K562 (cell line): ENCODE measurements at regions not wholly inside any gene's neighbourhood (a gene's known extent, or its start where the extent isn't known, plus 50 kb on each side); places are given as distances from the start of the nearest gene placed in this dataset.

Experiments
- CTCF ChIP-seq, 3 experiments: IDR thresholded peaks in 2 of 3; conservative IDR thresholded peaks in 1 of 3; 2 replicates each; pipeline ENCODE4 v1.5.1; 2011 to 2012; ENCODE audit warnings: low read length in 3 of 3, mild to moderate bottlenecking in 3 of 3, control low read depth in 2 of 3, improper control_type of control experiment in 1 of 3, inconsistent platforms in 1 of 3, low read depth in 1 of 3, mixed read lengths in 1 of 3, moderate library complexity in 1 of 3; ENCODE audit not compliant: insufficient read depth in 2 of 3
- EHMT2 ChIP-seq: fragments of 450-650 bp; IDR thresholded peaks from 2 replicates; pipeline ENCODE4 v1.6.1; 2018; ENCODE audit warnings: antibody characterized with exemption
- ELF4 ChIP-seq: fragments of 450-650 bp; formaldehyde crosslinking; IDR thresholded peaks from 2 replicates; pipeline ENCODE4 v1.4.0; 2022; ENCODE audit warnings: missing genetic modification characterization
- FOXK1 ChIP-seq: sonication (generic); formaldehyde crosslinking; IDR thresholded peaks from 2 replicates; pipeline ENCODE4 v1.8.0; 2022; ENCODE audit warnings: missing genetic modification reagents, mild to moderate bottlenecking, borderline replicate concordance
- JUND ChIP-seq, 2 experiments: IDR thresholded peaks; 2 replicates in 1 of 2; 3 replicates in 1 of 2; pipeline ENCODE4 v1.6.1; 2011; ENCODE audit warnings: borderline replicate concordance in 2 of 2, low read depth in 2 of 2, low read length in 2 of 2, improper control_type of control experiment in 1 of 2, missing biosample characterization in 1 of 2, missing genetic modification characterization in 1 of 2, missing genetic modification reagents in 1 of 2
- LARP7 ChIP-seq: fragments of 450-650 bp; IDR thresholded peaks from 2 replicates; pipeline ENCODE4 v1.6.1; 2016
- NR3C1 ChIP-seq: sonication (generic); formaldehyde crosslinking; IDR thresholded peaks from 2 replicates; pipeline ENCODE4 v1.8.1; 2022; ENCODE audit warnings: missing genetic modification reagents
- PHF21A ChIP-seq: fragments of 450-650 bp; IDR thresholded peaks from 2 replicates; pipeline ENCODE4 v1.6.1; 2017; ENCODE audit warnings: low read depth, borderline replicate concordance
- TAF1 ChIP-seq: IDR thresholded peaks from 2 replicates; pipeline ENCODE4 v1.6.1; 2011; ENCODE audit warnings: mild to moderate bottlenecking, low read length, moderate library complexity; ENCODE audit not compliant: insufficient read depth, control insufficient read depth, severe bottlenecking; ENCODE audit errors: extremely low read depth
- TCF7 ChIP-seq: sonication (generic); IDR thresholded peaks from 2 replicates; pipeline ENCODE4 v1.6.1; 2016; ENCODE audit warnings: antibody characterized with exemption, borderline replicate concordance
- ZBTB7A ChIP-seq: IDR thresholded peaks from 2 replicates; pipeline ENCODE4 v1.6.1; 2011; ENCODE audit warnings: low read depth, mild to moderate bottlenecking, low read length, moderate library complexity, borderline replicate concordance; ENCODE audit not compliant: control insufficient read depth
- ZC3H11A ChIP-seq: IDR thresholded peaks from 2 replicates; pipeline ENCODE4 v1.6.1; 2012; ENCODE audit warnings: low read depth, low read length, improper control_type of control experiment

- no peak for TF ChIP-seq TCF7
- TF ChIP-seq EHMT2 = no peak
- no peak for TF ChIP-seq TAF1
- no peak for TF ChIP-seq ZC3H11A
- TF ChIP-seq CTCF (IDR thresholded peaks at IDR 0.05 in 2 of 3, conservative IDR thresholded peaks at IDR 0.05 in 1 of 3; ENCODE audit: insufficient read depth in 2 of 3, low read depth in 1 of 3, low read length in 3 of 3) = no peak
- TF ChIP-seq FOXK1 (CRISPR knock-in tag) = no peak
- TF ChIP-seq LARP7 = no peak
- no peak for TF ChIP-seq JUND (IDR thresholded peaks at IDR 0.05; ENCODE audit: borderline replicate concordance, low read depth, low read length)
- no peak for TF ChIP-seq JUND (tag; IDR thresholded peaks at IDR 0.05; ENCODE audit: borderline replicate concordance, low read depth, low read length)
- no peak for TF ChIP-seq PHF21A
- TF ChIP-seq ZBTB7A = no peak
- TF ChIP-seq NR3C1 (CRISPR knock-in tag) = no peak
- TF ChIP-seq ELF4 (CRISPR knock-in tag) = no peak
Observed at GRCh38 chr12:92582893-92583292, 119.9 kb upstream of the PLEKHG7 start.
